ENCODE measurements at regions not wholly inside any gene's neighbourhood (a gene's known extent, or its start where the extent isn't known, plus 50 kb on each side); places are given as distances from the start of the nearest gene placed in this dataset.

DNA sequence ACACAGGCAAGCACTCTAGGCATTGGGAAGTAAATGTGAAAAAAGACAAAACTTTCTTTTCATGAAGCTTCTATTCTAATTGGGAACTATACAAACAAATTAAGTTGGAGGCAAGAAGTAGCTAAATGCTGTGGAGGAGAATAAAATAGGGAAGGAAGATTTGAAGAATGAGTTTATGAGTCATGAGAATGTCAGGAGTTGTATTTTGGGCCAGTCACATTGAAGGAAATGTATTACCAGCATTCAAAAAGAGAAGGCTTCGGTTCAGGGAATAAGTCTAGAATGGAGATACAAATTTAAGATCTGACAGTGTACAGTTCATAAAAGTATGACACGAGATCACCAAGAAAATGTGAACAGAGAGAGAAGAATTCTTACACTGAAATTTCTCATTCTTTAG is 666.5 kb downstream of the ADCYAP1 start:
- TF ChIP-seq, protein P1, sequence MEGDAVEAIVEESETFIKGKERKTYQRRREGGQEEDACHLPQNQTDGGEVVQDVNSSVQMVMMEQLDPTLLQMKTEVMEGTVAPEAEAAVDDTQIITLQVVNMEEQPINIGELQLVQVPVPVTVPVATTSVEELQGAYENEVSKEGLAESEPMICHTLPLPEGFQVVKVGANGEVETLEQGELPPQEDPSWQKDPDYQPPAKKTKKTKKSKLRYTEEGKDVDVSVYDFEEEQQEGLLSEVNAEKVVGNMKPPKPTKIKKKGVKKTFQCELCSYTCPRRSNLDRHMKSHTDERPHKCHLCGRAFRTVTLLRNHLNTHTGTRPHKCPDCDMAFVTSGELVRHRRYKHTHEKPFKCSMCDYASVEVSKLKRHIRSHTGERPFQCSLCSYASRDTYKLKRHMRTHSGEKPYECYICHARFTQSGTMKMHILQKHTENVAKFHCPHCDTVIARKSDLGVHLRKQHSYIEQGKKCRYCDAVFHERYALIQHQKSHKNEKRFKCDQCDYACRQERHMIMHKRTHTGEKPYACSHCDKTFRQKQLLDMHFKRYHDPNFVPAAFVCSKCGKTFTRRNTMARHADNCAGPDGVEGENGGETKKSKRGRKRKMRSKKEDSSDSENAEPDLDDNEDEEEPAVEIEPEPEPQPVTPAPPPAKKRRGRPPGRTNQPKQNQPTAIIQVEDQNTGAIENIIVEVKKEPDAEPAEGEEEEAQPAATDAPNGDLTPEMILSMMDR (IDR thresholded peaks at IDR 0.05), result no peak
- Histone ChIP-seq H3K36me3 (no peaks in the 10 kb centered on the region), H3K4me3 (ENCODE audit: low read depth in 1 of 2, low read length in 1 of 2) (no peak overlapping the region), H3K9me3 (no peaks in the 10 kb centered on the region), H3K27ac (no peak overlapping the region), H3K4me1 (ENCODE audit: control insufficient read depth in 1 of 2, insufficient read depth in 1 of 2, low read depth in 1 of 2, low read length in 1 of 2) (no peaks in the 10 kb centered on the region), H3K27me3 (no peaks in the 10 kb centered on the region)

DNA sequence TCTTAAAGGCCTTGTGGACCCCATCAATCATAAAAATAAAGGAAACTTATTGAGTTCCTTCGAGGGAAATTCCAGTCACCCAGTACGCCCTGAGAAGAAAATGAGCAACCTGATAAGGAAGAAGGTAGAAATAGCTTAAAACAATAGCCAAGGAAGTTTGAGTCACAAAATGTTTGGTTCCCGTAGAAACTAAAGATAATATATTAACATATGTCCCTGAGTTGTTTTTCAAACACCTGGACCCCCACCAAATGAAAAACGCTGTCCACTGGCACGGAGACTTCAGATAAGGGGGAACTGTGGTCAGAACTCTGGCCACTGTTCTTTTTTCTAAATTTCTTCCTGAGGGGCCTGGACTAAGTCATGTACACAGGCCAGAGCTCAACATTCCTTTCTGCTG is 669.1 kb downstream of the ADCYAP1 start:
- TF ChIP-seq, protein P1 (IDR thresholded peaks at IDR 0.05), result no peak
- no peak overlapping the region for H3K27ac ChIP-seq
- no peaks in the 10 kb centered on the region for H3K36me3 ChIP-seq
- H3K27me3 ChIP-seq, result no peaks in the 10 kb centered on the region
- H3K4me1 ChIP-seq (ENCODE audit: control insufficient read depth in 1 of 2, insufficient read depth in 1 of 2, low read depth in 1 of 2, low read length in 1 of 2), result no peaks in the 10 kb centered on the region
- no peak overlapping the region for H3K4me3 ChIP-seq (ENCODE audit: low read depth in 1 of 2, low read length in 1 of 2)
- no peaks in the 10 kb centered on the region for H3K9me3 ChIP-seq

DNA sequence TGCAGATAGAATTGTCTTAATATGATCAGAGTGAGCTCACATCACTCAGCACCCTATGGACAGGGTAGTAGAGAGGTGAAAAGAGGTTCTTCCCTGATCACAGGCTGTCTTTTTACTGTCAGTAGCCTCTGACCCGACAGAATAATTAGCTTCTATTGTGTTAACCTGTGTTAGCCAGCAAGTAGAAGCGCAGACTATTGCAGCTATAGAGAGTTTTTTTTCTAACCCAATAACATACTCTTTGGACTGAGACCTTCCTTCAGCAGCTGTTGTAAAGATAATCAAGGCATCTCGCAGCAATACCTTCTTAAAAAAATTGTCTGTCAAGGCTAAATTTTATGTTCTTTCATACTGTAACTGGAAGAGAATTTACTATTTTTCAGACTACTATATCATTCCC is 670.4 kb downstream of the ADCYAP1 start:
- Histone ChIP-seq H3K9me3 (no peaks in the 10 kb centered on the region), H3K27ac (no peak overlapping the region), H3K4me3 (ENCODE audit: low read depth in 1 of 2, low read length in 1 of 2) (no peak overlapping the region), H3K27me3 (no peaks in the 10 kb centered on the region), H3K4me1 (ENCODE audit: control insufficient read depth in 1 of 2, insufficient read depth in 1 of 2, low read depth in 1 of 2, low read length in 1 of 2) (no peaks in the 10 kb centered on the region), H3K36me3 (no peaks in the 10 kb centered on the region)
- TF ChIP-seq, protein P1 (IDR thresholded peaks at IDR 0.05), result no peak

DNA sequence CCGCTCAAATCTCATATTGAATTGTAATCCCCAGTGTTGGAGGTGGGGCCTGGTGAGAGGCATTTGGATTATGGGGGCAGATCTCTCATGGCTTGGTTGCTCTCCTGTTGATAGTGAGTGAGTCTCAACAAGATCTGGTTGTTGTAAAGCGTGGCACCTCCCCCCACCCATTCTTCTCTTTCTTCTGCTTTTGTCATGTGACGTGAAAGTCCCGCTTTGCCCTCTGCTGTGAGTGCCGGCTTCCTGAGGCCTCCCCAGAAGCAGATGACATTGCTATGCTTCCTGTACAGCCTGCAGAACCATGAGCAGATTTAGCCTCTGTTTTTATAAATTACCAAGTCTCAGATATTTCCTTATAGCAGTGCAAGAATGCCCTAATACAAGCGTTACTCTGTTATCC is 673.8 kb downstream of the ADCYAP1 start:
- no peaks in the 10 kb centered on the region for H3K4me1 ChIP-seq (ENCODE audit: control insufficient read depth in 1 of 2, insufficient read depth in 1 of 2, low read depth in 1 of 2, low read length in 1 of 2)
- H3K9me3 ChIP-seq, result no peaks in the 10 kb centered on the region
- no peaks in the 10 kb centered on the region for H3K27me3 ChIP-seq
- TF ChIP-seq, protein P1 (IDR thresholded peaks at IDR 0.05), result no peak
- no peak overlapping the region for H3K4me3 ChIP-seq (ENCODE audit: low read depth in 1 of 2, low read length in 1 of 2)
- H3K27ac ChIP-seq, result no peak overlapping the region
- H3K36me3 ChIP-seq, result no peaks in the 10 kb centered on the region

DNA sequence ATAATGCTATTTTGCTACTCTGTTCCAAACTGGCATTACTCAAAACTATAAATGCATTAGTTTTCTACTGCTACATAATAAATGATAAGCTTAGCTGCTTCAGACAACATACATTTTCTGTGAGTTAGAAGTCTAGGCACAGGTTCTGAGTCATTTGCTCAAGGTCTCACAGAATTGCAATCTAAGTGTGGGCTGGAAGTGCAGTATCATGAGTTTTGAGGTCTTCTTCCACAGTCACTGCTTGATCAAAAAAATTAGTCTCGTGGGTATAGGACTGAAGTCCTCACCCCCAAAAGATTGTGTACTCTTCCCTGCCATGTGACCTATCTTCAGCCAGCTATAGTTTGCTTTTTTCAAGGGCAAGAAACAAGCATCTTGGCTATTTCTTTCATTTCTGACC is 676.9 kb downstream of the ADCYAP1 start:
- Histone ChIP-seq H3K4me3 (ENCODE audit: low read depth in 1 of 2, low read length in 1 of 2) (no peak overlapping the region), H3K9me3 (no peaks in the 10 kb centered on the region)
- TF ChIP-seq, protein P1 (IDR thresholded peaks at IDR 0.05), result no peak

More for the DNA sequence above, 676.9 kb downstream of the ADCYAP1 start:
- no peaks in the 10 kb centered on the region for H3K4me1 ChIP-seq (ENCODE audit: control insufficient read depth in 1 of 2, insufficient read depth in 1 of 2, low read depth in 1 of 2, low read length in 1 of 2)
- H3K27me3 ChIP-seq, result peaks cover 5% of the 10 kb centered on the region
- no peaks in the 10 kb centered on the region for H3K36me3 ChIP-seq
- H3K27ac ChIP-seq, result no peak overlapping the region
